Endothelial cell of umbilical vein (primary cell): ENCODE measurements at regions not wholly inside any gene's neighbourhood (a gene's known extent, or its start where the extent isn't known, plus 50 kb on each side); places are given as distances from the start of the nearest gene placed in this dataset.
"Not testable (repeated sequence)": the region's sequence is repeated elsewhere in the genome, so short reads cannot be mapped to it uniquely, and the experiment has no call there.

Experiments
- EZH2 ChIP-seq: IDR thresholded peaks from 2 replicates; pipeline ENCODE4 v1.6.1; 2012; ENCODE audit warnings: borderline replicate concordance, low read depth, mild to moderate bottlenecking, moderate library complexity, low read length, inconsistent platforms; ENCODE audit not compliant: severe bottlenecking
- FOS ChIP-seq: IDR thresholded peaks from 2 replicates; pipeline ENCODE4 v1.6.1; 2011; ENCODE audit warnings: mild to moderate bottlenecking, low read length, moderate library complexity, borderline replicate concordance; ENCODE audit not compliant: insufficient read depth
- MYC ChIP-seq: IDR thresholded peaks from one replicate; pipeline ENCODE4 v1.6.1; 2011; ENCODE audit warnings: mild to moderate bottlenecking, low read depth, low read length
- POLR2A ChIP-seq: IDR thresholded peaks from 2 replicates; pipeline ENCODE4 v1.6.1; 2012; ENCODE audit warnings: low read depth, mild to moderate bottlenecking, control low read depth, low read length
- POLR2AphosphoS5 ChIP-seq: IDR thresholded peaks from 2 replicates; pipeline ENCODE4 v1.6.1; 2012; ENCODE audit warnings: low read depth, mild to moderate bottlenecking, control low read depth, low read length, moderate library complexity; ENCODE audit not compliant: insufficient read depth
- TF ChIP-seq, protein P1 (sequence below), 2 donors: IDR thresholded peaks; 1 replicate in 1 of 2; 2 replicates in 1 of 2; pipeline ENCODE4 v1.5.1; 2011; ENCODE audit warnings: low read length in 2 of 2, mild to moderate bottlenecking in 2 of 2, moderate library complexity in 2 of 2, control low read depth in 1 of 2, inconsistent platforms in 1 of 2, low read depth in 1 of 2; ENCODE audit not compliant: insufficient read depth in 1 of 2; ENCODE audit errors: extremely low read depth in 1 of 2
- TF ChIP-seq, protein P2 (sequence below): IDR thresholded peaks from 2 replicates; pipeline ENCODE4 v1.6.1; 2011; ENCODE audit not compliant: insufficient read depth, insufficient read length

DNA sequence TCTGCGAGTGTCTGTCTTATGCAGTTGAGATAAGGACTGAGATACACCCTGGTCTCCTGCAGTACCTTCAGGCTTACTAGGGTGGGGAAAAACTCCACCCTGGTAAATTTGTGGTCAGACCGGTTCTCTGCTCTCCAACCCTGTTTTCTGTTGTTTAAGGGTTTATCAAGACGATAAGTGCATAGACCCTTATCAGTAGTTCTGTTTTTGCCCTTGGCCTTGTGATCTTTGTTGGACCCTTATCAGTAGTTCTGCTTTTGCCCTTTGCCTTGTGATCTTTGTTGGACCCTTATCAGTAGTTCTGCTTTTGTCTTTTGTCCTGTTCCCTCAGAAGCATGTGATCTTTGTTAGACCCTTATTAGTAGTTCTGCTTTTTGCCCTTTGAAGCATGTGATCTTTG is 83.3 kb upstream of the MARK1 start:
- TF ChIP-seq POLR2A, EZH2, FOS, POLR2AphosphoS5, MYC: not testable (repeated sequence)
- TF ChIP-seq, protein P1, sequence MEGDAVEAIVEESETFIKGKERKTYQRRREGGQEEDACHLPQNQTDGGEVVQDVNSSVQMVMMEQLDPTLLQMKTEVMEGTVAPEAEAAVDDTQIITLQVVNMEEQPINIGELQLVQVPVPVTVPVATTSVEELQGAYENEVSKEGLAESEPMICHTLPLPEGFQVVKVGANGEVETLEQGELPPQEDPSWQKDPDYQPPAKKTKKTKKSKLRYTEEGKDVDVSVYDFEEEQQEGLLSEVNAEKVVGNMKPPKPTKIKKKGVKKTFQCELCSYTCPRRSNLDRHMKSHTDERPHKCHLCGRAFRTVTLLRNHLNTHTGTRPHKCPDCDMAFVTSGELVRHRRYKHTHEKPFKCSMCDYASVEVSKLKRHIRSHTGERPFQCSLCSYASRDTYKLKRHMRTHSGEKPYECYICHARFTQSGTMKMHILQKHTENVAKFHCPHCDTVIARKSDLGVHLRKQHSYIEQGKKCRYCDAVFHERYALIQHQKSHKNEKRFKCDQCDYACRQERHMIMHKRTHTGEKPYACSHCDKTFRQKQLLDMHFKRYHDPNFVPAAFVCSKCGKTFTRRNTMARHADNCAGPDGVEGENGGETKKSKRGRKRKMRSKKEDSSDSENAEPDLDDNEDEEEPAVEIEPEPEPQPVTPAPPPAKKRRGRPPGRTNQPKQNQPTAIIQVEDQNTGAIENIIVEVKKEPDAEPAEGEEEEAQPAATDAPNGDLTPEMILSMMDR (IDR thresholded peaks at IDR 0.05; ENCODE audit: extremely low read depth in 1 of 2, insufficient read depth in 1 of 2, low read depth in 1 of 2, low read length in 2 of 2) = not testable (repeated sequence)
- TF ChIP-seq, protein P2, sequence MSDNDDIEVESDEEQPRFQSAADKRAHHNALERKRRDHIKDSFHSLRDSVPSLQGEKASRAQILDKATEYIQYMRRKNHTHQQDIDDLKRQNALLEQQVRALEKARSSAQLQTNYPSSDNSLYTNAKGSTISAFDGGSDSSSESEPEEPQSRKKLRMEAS = not testable (repeated sequence)
